ENCODE measurements at regions not wholly inside any gene's neighbourhood (a gene's known extent, or its start where the extent isn't known, plus 50 kb on each side); places are given as distances from the start of the nearest gene placed in this dataset.

DNA sequence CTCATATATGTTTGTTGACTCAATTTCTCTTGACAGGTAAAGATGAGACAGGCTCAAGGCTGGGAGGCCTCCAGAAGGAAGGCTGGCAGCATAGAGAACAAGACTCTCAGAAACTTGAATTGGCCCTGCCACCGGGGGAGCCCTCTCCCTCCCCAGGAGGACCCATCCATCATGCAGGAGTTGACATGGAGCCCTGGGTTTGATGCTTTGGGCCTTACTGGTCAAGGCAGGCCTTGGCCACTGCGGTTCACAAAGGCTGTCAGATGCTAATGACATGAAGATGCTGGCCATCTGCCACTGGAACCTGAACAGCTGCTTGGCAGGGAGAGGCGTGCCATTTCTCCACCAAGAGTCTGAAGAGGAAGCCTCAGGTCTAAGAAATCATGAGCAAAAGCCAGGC is 193.6 kb downstream of the MTCL1 start:
- H3K4me1 ChIP-seq (ENCODE audit: insufficient read depth, low read length), result no peaks in the 10 kb centered on the region
- H3K9me3 ChIP-seq (ENCODE audit: insufficient read depth, low read length, severe bottlenecking), result no peaks in the 10 kb centered on the region
- no peak overlapping the region for H3K9ac ChIP-seq (ENCODE audit: low read depth, low read length)
- no peak overlapping the region for H3K4me2 ChIP-seq (ENCODE audit: insufficient read depth, low read length)
- H3K4me3 ChIP-seq (ENCODE audit: low read depth in 1 of 2, low read length in 2 of 2), result no peak overlapping the region
- no peaks in the 10 kb centered on the region for H4K20me1 ChIP-seq (ENCODE audit: insufficient read depth, low read length)
- ATAC-seq (ENCODE audit: insufficient read depth, low read depth) (no peak), DNase-seq (no peak)
- H3K27ac ChIP-seq (ENCODE audit: low read length), result no peak overlapping the region
- TF ChIP-seq CTCF (IDR thresholded peaks at IDR 0.05; ENCODE audit: borderline replicate concordance, extremely low read depth, low read length, poor library complexity, severe bottlenecking), result no peak
- TF ChIP-seq EZH2 (IDR thresholded peaks at IDR 0.05; ENCODE audit: borderline replicate concordance, low read depth, low read length, severe bottlenecking), result no peak
- no peaks in the 10 kb centered on the region for H3K36me3 ChIP-seq (ENCODE audit: insufficient read depth, low read length)
- no peaks in the 10 kb centered on the region for H3K79me2 ChIP-seq (ENCODE audit: insufficient read depth, low read length)
- no peak overlapping the region for H2AFZ ChIP-seq (ENCODE audit: low read depth, low read length)
- H3K27me3 ChIP-seq (ENCODE audit: insufficient read depth, low read length, poor library complexity), result no peaks in the 10 kb centered on the region

GRCh38 chr18:8900552-8900951 is 195.2 kb downstream of the MTCL1 start:
- Histone ChIP-seq H3K36me3 (ENCODE audit: insufficient read depth, low read length) (no peaks in the 10 kb centered on the region), H3K27me3 (ENCODE audit: insufficient read depth, low read length, poor library complexity) (no peaks in the 10 kb centered on the region), H3K27ac (ENCODE audit: low read length) (no peak overlapping the region), H3K79me2 (ENCODE audit: insufficient read depth, low read length) (no peaks in the 10 kb centered on the region), H2AFZ (ENCODE audit: low read depth, low read length) (no peak overlapping the region), H3K4me2 (ENCODE audit: insufficient read depth, low read length) (no peak overlapping the region), H3K9ac (ENCODE audit: low read depth, low read length) (no peak overlapping the region), H3K4me1 (ENCODE audit: insufficient read depth, low read length) (no peaks in the 10 kb centered on the region), H4K20me1 (ENCODE audit: insufficient read depth, low read length) (no peaks in the 10 kb centered on the region), H3K4me3 (ENCODE audit: low read depth in 1 of 2, low read length in 2 of 2) (no peak overlapping the region), H3K9me3 (ENCODE audit: insufficient read depth, low read length, severe bottlenecking) (no peaks in the 10 kb centered on the region)
- ATAC-seq (ENCODE audit: insufficient read depth, low read depth), result no peak
- DNase-seq, result no peak
- TF ChIP-seq CTCF (IDR thresholded peaks at IDR 0.05; ENCODE audit: borderline replicate concordance, extremely low read depth, low read length, poor library complexity, severe bottlenecking) (no peak), EZH2 (IDR thresholded peaks at IDR 0.05; ENCODE audit: borderline replicate concordance, low read depth, low read length, severe bottlenecking) (no peak)

GRCh38 chr18:8901019-8901418 is 195.7 kb downstream of the MTCL1 start:
- no peaks in the 10 kb centered on the region for H4K20me1 ChIP-seq (ENCODE audit: insufficient read depth, low read length)

More at GRCh38 chr18:8901019-8901418, 195.7 kb downstream of the MTCL1 start:
- Histone ChIP-seq H3K4me1 (ENCODE audit: insufficient read depth, low read length) (no peaks in the 10 kb centered on the region), H3K79me2 (ENCODE audit: insufficient read depth, low read length) (no peaks in the 10 kb centered on the region), H3K9ac (ENCODE audit: low read depth, low read length) (no peak overlapping the region), H3K4me3 (ENCODE audit: low read depth in 1 of 2, low read length in 2 of 2) (no peak overlapping the region), H3K27ac (ENCODE audit: low read length) (no peak overlapping the region), H2AFZ (ENCODE audit: low read depth, low read length) (no peak overlapping the region), H3K36me3 (ENCODE audit: insufficient read depth, low read length) (no peaks in the 10 kb centered on the region), H3K27me3 (ENCODE audit: insufficient read depth, low read length, poor library complexity) (no peaks in the 10 kb centered on the region), H3K9me3 (ENCODE audit: insufficient read depth, low read length, severe bottlenecking) (no peaks in the 10 kb centered on the region), H3K4me2 (ENCODE audit: insufficient read depth, low read length) (no peak overlapping the region)
- DNase-seq (no peak), ATAC-seq (ENCODE audit: insufficient read depth, low read depth) (no peak)
- no peak for TF ChIP-seq EZH2 (IDR thresholded peaks at IDR 0.05; ENCODE audit: borderline replicate concordance, low read depth, low read length, severe bottlenecking)
- no peak for TF ChIP-seq CTCF (IDR thresholded peaks at IDR 0.05; ENCODE audit: borderline replicate concordance, extremely low read depth, low read length, poor library complexity, severe bottlenecking)

All from DND-41 (cell line).